Panc1 (cell line): ENCODE measurements at regions not wholly inside any gene's neighbourhood (a gene's known extent, or its start where the extent isn't known, plus 50 kb on each side); places are given as distances from the start of the nearest gene placed in this dataset.

Experiments
- ATAC-seq: fragments of 200-7000 bp; cut with Tn5 transposase; 2 replicates; pipeline ENCODE4 v1.9.1; 2020; ENCODE audit warnings: mild to moderate bottlenecking, moderate library complexity
- BruUV-seq: library from RNA; stranded (reverse); fragments of 400-500 nt; replicated peaks from 2 replicates; lab custom pipeline; 2021; lab: Mats Ljungman, UMichigan
- CTCF ChIA-PET: fragments of 300-600 bp; sonication (Branson Sonifier 250); formaldehyde crosslinking; loops from one replicate; lab custom pipeline; 2022; ENCODE audit warnings: antibody characterized with exemption; lab: Charles Lee
- POLR2A ChIA-PET: fragments of 300-600 bp; sonication (Branson Sonifier 250); formaldehyde crosslinking; loops from one replicate; lab custom pipeline; 2022; ENCODE audit warnings: antibody characterized with exemption; lab: Charles Lee
- DNase-seq: peaks from one replicate; pipeline ENCODE4 v3.0.0-alpha.2; 2010; ENCODE audit warnings: low read depth, low spot score
- H3K27ac ChIP-seq: 2 replicates; pipeline ENCODE4 v1.5.1; 2011; ENCODE audit warnings: mild to moderate bottlenecking, low read length, inconsistent platforms
- H3K27me3 ChIP-seq: fragments of 200-500 bp; sonication (Bioruptor generic); 2 replicates; pipeline ENCODE4 v1.6.0; 2014; ENCODE audit warnings: low read length, inconsistent platforms; ENCODE audit not compliant: control insufficient read depth, insufficient read depth
- H3K36me3 ChIP-seq: fragments of 200-500 bp; sonication (Bioruptor generic); 2 replicates; pipeline ENCODE4 v1.5.1; 2014; ENCODE audit warnings: inconsistent platforms, mild to moderate bottlenecking, low read length, moderate library complexity; ENCODE audit not compliant: control insufficient read depth, insufficient read depth
- H3K4me1 ChIP-seq: 2 replicates; pipeline ENCODE4 v1.5.1; 2011; ENCODE audit warnings: inconsistent platforms, mild to moderate bottlenecking, low read length, moderate library complexity; ENCODE audit not compliant: control insufficient read depth, insufficient read depth
- H3K4me3 ChIP-seq, 2 experiments: 2 replicates each; pipeline ENCODE4 v1.5.1; 2011 to 2012; ENCODE audit warnings: low read depth in 2 of 2, low read length in 2 of 2, mild to moderate bottlenecking in 2 of 2, inconsistent platforms in 1 of 2, moderate library complexity in 1 of 2
- H3K9me3 ChIP-seq: fragments of 200-500 bp; sonication (Bioruptor generic); 2 replicates; pipeline ENCODE4 v1.5.1; 2014; ENCODE audit warnings: low read depth, mild to moderate bottlenecking, inconsistent platforms, low read length, moderate library complexity; ENCODE audit not compliant: control insufficient read depth, insufficient read depth
- POLR2AphosphoS5 ChIP-seq: IDR thresholded peaks from 2 replicates; pipeline ENCODE4 v1.6.1; 2012; ENCODE audit warnings: mild to moderate bottlenecking, low read depth, low read length, moderate library complexity
- SIN3A ChIP-seq: IDR thresholded peaks from 2 replicates; pipeline ENCODE4 v1.6.1; 2012; ENCODE audit warnings: low read depth, mild to moderate bottlenecking, low read length, moderate library complexity, borderline replicate concordance; ENCODE audit not compliant: insufficient read depth
- TCF7L2 ChIP-seq: IDR thresholded peaks from 2 replicates; pipeline ENCODE4 v1.6.1; 2011; ENCODE audit warnings: mild to moderate bottlenecking, low read depth, low read length, inconsistent platforms
- in situ Hi-C: cut with HindIII; loops from 2 replicates; pipeline ENCODE4 v1.10.0; 2016; ENCODE audit warnings: low sequenced_read_pairs, low pct_unique_long_range_greater_than_20kb
- intact Hi-C: fragments of 100-400 bp; cut with micrococcal nuclease; formaldehyde crosslinking; loops from one replicate; pipeline ENCODE4 v1.10.0; 2022; ENCODE audit not compliant: unreplicated experiment
- TF ChIP-seq, protein P1 (sequence below): fragments of 450-650 bp; IDR thresholded peaks from 2 replicates; pipeline ENCODE4 v1.5.1; 2017; ENCODE audit warnings: mild to moderate bottlenecking
- TF ChIP-seq, protein P2 (sequence below), 2 experiments: IDR thresholded peaks; 2 replicates each; pipeline ENCODE4 v1.6.1; 2011 to 2012; ENCODE audit warnings: low read depth in 2 of 2, control low read depth in 1 of 2, low read length in 1 of 2, mild to moderate bottlenecking in 1 of 2, moderate library complexity in 1 of 2; ENCODE audit not compliant: insufficient read depth in 1 of 2

DNA sequence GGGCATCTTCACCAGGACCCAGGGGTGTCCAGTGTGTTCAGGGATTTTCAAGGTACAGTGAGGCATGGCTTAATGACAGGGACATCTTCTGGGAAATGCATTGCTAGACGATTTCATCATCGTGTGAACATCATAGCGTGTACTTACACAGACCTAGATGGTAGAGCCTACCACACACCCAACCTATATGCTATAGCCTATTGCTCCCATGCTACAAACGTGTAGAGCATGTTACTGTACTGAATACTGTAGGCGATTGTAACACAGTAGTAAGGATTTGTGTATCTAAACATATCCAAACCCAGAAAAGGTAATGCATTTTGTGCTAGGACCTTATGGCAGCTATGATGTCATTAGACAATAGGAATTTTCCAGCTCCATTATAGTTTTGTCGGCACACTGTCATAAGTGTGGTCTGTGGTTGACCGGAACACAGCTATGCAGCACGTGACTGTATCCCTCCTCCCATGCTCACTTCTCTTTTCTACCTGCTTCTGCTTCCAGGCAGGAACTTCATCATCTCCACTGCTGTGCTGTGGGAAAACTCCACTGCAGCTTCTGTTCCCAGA lies 416.2 kb upstream of the NFE2L3 start:
- no peak for TF ChIP-seq TCF7L2
- TF ChIP-seq, protein P1, sequence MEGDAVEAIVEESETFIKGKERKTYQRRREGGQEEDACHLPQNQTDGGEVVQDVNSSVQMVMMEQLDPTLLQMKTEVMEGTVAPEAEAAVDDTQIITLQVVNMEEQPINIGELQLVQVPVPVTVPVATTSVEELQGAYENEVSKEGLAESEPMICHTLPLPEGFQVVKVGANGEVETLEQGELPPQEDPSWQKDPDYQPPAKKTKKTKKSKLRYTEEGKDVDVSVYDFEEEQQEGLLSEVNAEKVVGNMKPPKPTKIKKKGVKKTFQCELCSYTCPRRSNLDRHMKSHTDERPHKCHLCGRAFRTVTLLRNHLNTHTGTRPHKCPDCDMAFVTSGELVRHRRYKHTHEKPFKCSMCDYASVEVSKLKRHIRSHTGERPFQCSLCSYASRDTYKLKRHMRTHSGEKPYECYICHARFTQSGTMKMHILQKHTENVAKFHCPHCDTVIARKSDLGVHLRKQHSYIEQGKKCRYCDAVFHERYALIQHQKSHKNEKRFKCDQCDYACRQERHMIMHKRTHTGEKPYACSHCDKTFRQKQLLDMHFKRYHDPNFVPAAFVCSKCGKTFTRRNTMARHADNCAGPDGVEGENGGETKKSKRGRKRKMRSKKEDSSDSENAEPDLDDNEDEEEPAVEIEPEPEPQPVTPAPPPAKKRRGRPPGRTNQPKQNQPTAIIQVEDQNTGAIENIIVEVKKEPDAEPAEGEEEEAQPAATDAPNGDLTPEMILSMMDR: no peak
- TF ChIP-seq, protein P2, sequence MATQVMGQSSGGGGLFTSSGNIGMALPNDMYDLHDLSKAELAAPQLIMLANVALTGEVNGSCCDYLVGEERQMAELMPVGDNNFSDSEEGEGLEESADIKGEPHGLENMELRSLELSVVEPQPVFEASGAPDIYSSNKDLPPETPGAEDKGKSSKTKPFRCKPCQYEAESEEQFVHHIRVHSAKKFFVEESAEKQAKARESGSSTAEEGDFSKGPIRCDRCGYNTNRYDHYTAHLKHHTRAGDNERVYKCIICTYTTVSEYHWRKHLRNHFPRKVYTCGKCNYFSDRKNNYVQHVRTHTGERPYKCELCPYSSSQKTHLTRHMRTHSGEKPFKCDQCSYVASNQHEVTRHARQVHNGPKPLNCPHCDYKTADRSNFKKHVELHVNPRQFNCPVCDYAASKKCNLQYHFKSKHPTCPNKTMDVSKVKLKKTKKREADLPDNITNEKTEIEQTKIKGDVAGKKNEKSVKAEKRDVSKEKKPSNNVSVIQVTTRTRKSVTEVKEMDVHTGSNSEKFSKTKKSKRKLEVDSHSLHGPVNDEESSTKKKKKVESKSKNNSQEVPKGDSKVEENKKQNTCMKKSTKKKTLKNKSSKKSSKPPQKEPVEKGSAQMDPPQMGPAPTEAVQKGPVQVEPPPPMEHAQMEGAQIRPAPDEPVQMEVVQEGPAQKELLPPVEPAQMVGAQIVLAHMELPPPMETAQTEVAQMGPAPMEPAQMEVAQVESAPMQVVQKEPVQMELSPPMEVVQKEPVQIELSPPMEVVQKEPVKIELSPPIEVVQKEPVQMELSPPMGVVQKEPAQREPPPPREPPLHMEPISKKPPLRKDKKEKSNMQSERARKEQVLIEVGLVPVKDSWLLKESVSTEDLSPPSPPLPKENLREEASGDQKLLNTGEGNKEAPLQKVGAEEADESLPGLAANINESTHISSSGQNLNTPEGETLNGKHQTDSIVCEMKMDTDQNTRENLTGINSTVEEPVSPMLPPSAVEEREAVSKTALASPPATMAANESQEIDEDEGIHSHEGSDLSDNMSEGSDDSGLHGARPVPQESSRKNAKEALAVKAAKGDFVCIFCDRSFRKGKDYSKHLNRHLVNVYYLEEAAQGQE (IDR thresholded peaks at IDR 0.05; ENCODE audit: insufficient read depth in 1 of 2, low read depth in 2 of 2, low read length in 1 of 2): no peak
- no peak for TF ChIP-seq POLR2AphosphoS5
- TF ChIP-seq SIN3A: no peak
- ATAC-seq (no peak), DNase-seq (no peak)
- H3K27me3 ChIP-seq: peaks cover 12% of the 10 kb centered on the region
- ChIA-PET POLR2A (no interaction called here), CTCF (no interaction called here)
- no peaks in the 10 kb centered on the region for H3K36me3 ChIP-seq
- H3K27ac ChIP-seq: no peak overlapping the region
- no TSS peak for BruUV-seq
- in situ Hi-C loops (no loop called here), intact Hi-C loops (loop anchor here (10.0 kb wide), 1 partner anchor 109 kb away; no protein-coding TSS in a partner anchor)
- H3K9me3 ChIP-seq: no peaks in the 10 kb centered on the region
- H3K4me3 ChIP-seq: no peak overlapping the region
- H3K4me1 ChIP-seq: no peaks in the 10 kb centered on the region

DNA sequence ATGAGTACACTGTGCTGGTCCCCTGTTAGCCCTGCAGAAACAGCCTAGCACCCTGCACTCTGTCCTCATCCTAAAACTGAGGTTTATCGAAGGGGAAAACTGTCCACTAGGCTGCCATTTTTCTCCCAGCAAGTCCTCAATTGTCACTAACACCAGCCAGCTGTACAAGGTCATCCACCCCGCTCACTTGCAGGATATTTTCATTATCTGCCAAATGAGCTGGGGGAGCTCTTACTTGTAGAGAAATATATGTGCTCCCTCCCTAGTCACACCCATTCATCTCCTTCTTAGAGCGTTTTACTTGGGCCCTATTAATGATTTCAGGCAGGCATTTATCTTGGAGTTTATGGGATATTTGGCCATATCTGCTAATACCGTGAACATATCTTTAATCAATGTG lies 413.5 kb upstream of the NFE2L3 start:
- POLR2A ChIA-PET: no interaction called here
- intact Hi-C loops: loop anchor here (10.0 kb wide), 1 partner anchor 106 kb away; no protein-coding TSS in a partner anchor
- no peak overlapping the region for H3K27ac ChIP-seq
- no TSS peak for BruUV-seq
- no peaks in the 10 kb centered on the region for H3K9me3 ChIP-seq
- no peak overlapping the region for H3K4me3 ChIP-seq
- H3K4me1 ChIP-seq: no peaks in the 10 kb centered on the region
- no peak for DNase-seq
- CTCF ChIA-PET: no interaction called here
- no peak for ATAC-seq
- TF ChIP-seq SIN3A (no peak), TCF7L2 (no peak), POLR2AphosphoS5 (no peak)
- TF ChIP-seq, protein P1: no peak
- TF ChIP-seq, protein P2 (IDR thresholded peaks at IDR 0.05; ENCODE audit: insufficient read depth in 1 of 2, low read depth in 2 of 2, low read length in 1 of 2): no peak
- H3K27me3 ChIP-seq: peaks cover 2% of the 10 kb centered on the region; the same call in 1 of the 2 replicates
- in situ Hi-C loops: no loop called here
- H3K36me3 ChIP-seq: no peaks in the 10 kb centered on the region
